Lower leg skin (tissue), 4 donors: ENCODE measurements at regions not wholly inside any gene's neighbourhood (a gene's known extent, or its start where the extent isn't known, plus 50 kb on each side); places are given as distances from the start of the nearest gene placed in this dataset.

Experiments
- DNase-seq, 2 donors: peaks; one replicate each; pipeline ENCODE4 v3.0.0-alpha.2; 2019; ENCODE audit warnings: low spot score in 2 of 2
- H3K4me3 ChIP-seq: fragments of 200-600 bp; sonication (generic); 2 replicates; pipeline ENCODE4 v1.5.1; 2017; ENCODE audit warnings: mild to moderate bottlenecking, low read depth; ENCODE audit not compliant: poor library complexity, severe bottlenecking
- CTCF ChIP-seq, 3 donors: fragments of 450-650 bp; IDR thresholded peaks; one replicate each; pipeline ENCODE4 v1.5.1; 2016; ENCODE audit warnings: antibody characterized with exemption in 3 of 3, mild to moderate bottlenecking in 3 of 3, moderate library complexity in 2 of 3
- POLR2A ChIP-seq, 2 donors: fragments of 450-650 bp; IDR thresholded peaks; one replicate each; pipeline ENCODE4 v1.6.1; 2016 to 2017; ENCODE audit warnings: antibody characterized with exemption in 2 of 2, mild to moderate bottlenecking in 1 of 2, moderate library complexity in 1 of 2
- WGBS, 2 donors: methylation state at CpG; one replicate each; pipeline ENCODE4 v1.1.5; 2018; 5-methylcytosine and 5-hydroxymethylcytosine counted together
- intact Hi-C: fragments of 100-400 bp; cut with DNase I; formaldehyde crosslinking; loops from one replicate; pipeline ENCODE4 v1.15.0; 2023; ENCODE audit warnings: low total_unique reads

GRCh38 chr10:44457259-44457658 lies 72.4 kb upstream of the CXCL12 start:
- WGBS, 2 donors, result 90 to 92% methylated on average over 2 of the region's 2 CpGs
- DNase-seq, result no peak
- no peak overlapping the region for H3K4me3 ChIP-seq
- intact Hi-C loops, result no loop called here
- TF ChIP-seq CTCF (IDR thresholded peaks at IDR 0.05) (no peak), POLR2A (IDR thresholded peaks at IDR 0.05) (no peak)

- 82 to 84% methylated on average over 6 to 7 of the region's 7 CpGs for WGBS, 2 donors
- H3K4me3 ChIP-seq, result no peak overlapping the region
- TF ChIP-seq POLR2A (IDR thresholded peaks at IDR 0.05) (no peak), CTCF (IDR thresholded peaks at IDR 0.05) (no peak)
- intact Hi-C loops, result no loop called here
- DNase-seq, result peak in 1 of 2 donors; percentile 68
These were observed 73.9 kb upstream of the CXCL12 start for GRCh38 chr10:44458671-44459413.

- TF ChIP-seq CTCF (IDR thresholded peaks at IDR 0.05), result no peak
- no peak for TF ChIP-seq POLR2A (IDR thresholded peaks at IDR 0.05)
- WGBS, 2 donors, result 43 to 50% methylated on average over 2 of the region's 2 CpGs
- intact Hi-C loops, result no loop called here
- DNase-seq, result no peak
- no peak overlapping the region for H3K4me3 ChIP-seq
These were observed 74.8 kb upstream of the CXCL12 start for GRCh38 chr10:44459671-44460070.

GRCh38 chr10:44460416-44460815 lies 75.5 kb upstream of the CXCL12 start:
- 64 to 70% methylated on average over 1 of the region's 1 CpG for WGBS, 2 donors
- no peak overlapping the region for H3K4me3 ChIP-seq
- TF ChIP-seq CTCF (IDR thresholded peaks at IDR 0.05), result no peak
- no peak for TF ChIP-seq POLR2A (IDR thresholded peaks at IDR 0.05)
- no peak for DNase-seq
- intact Hi-C loops, result no loop called here

- TF ChIP-seq CTCF (IDR thresholded peaks at IDR 0.05), result no peak
- no peak overlapping the region for H3K4me3 ChIP-seq
- no peak for DNase-seq
- intact Hi-C loops, result no loop called here
- WGBS, 2 donors, result 60 to 61% methylated on average over 7 of the region's 7 CpGs
These were observed 77.5 kb upstream of the CXCL12 start for GRCh38 chr10:44462338-44462914.
